ENCODE measurements at regions not wholly inside any gene's neighbourhood (a gene's known extent, or its start where the extent isn't known, plus 50 kb on each side); places are given as distances from the start of the nearest gene placed in this dataset.
A peak's percentile ranks its signal among the peaks of the same experiment; 100 is the strongest.

GRCh38 chr4:10182446-10183424 is 66.1 kb upstream of the WDR1 start:
- Histone ChIP-seq H3K36me3 (ENCODE audit: insufficient read depth, low read length) (no peaks in the 10 kb centered on the region), H3K27ac (ENCODE audit: low read depth, low read length) (peak overlapping the region; percentile 81), H3K4me2 (ENCODE audit: insufficient read depth, low read length) (no peak overlapping the region), H4K20me1 (ENCODE audit: insufficient read depth, low read length) (no peaks in the 10 kb centered on the region), H3K79me2 (ENCODE audit: insufficient read depth, low read length) (no peaks in the 10 kb centered on the region), H3K4me3 (ENCODE audit: insufficient read depth, low read length) (no peak overlapping the region), H3K27me3 (ENCODE audit: insufficient read depth, low read length) (no peaks in the 10 kb centered on the region), H2AFZ (ENCODE audit: low read length) (no peak overlapping the region), H3K9me3 (ENCODE audit: low read depth, low read length) (no peaks in the 10 kb centered on the region), H3K4me1 (ENCODE audit: insufficient read depth, low read length) (peaks cover 43% of the 10 kb centered on the region)
- no peak for DNase-seq (ENCODE audit: insufficient read length, low spot score, missing footprints)
- TF ChIP-seq, protein P1, sequence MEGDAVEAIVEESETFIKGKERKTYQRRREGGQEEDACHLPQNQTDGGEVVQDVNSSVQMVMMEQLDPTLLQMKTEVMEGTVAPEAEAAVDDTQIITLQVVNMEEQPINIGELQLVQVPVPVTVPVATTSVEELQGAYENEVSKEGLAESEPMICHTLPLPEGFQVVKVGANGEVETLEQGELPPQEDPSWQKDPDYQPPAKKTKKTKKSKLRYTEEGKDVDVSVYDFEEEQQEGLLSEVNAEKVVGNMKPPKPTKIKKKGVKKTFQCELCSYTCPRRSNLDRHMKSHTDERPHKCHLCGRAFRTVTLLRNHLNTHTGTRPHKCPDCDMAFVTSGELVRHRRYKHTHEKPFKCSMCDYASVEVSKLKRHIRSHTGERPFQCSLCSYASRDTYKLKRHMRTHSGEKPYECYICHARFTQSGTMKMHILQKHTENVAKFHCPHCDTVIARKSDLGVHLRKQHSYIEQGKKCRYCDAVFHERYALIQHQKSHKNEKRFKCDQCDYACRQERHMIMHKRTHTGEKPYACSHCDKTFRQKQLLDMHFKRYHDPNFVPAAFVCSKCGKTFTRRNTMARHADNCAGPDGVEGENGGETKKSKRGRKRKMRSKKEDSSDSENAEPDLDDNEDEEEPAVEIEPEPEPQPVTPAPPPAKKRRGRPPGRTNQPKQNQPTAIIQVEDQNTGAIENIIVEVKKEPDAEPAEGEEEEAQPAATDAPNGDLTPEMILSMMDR (IDR thresholded peaks at IDR 0.05; ENCODE audit: extremely low read depth, low read depth, low read length) = no peak

- no peak overlapping the region for H2AFZ ChIP-seq (ENCODE audit: low read length)
- peak overlapping the region; percentile 35 for H3K4me2 ChIP-seq (ENCODE audit: insufficient read depth, low read length)
- no peaks in the 10 kb centered on the region for H3K27me3 ChIP-seq (ENCODE audit: insufficient read depth, low read length)
- no peak overlapping the region for H3K4me3 ChIP-seq (ENCODE audit: insufficient read depth, low read length)
- H3K4me1 ChIP-seq (ENCODE audit: insufficient read depth, low read length) = peaks cover 43% of the 10 kb centered on the region
- H4K20me1 ChIP-seq (ENCODE audit: insufficient read depth, low read length) = no peaks in the 10 kb centered on the region
- H3K79me2 ChIP-seq (ENCODE audit: insufficient read depth, low read length) = no peaks in the 10 kb centered on the region
- peak overlapping the region; percentile 81 for H3K27ac ChIP-seq (ENCODE audit: low read depth, low read length)
- no peaks in the 10 kb centered on the region for H3K36me3 ChIP-seq (ENCODE audit: insufficient read depth, low read length)
- no peaks in the 10 kb centered on the region for H3K9me3 ChIP-seq (ENCODE audit: low read depth, low read length)
- no peak for DNase-seq (ENCODE audit: insufficient read length, low spot score, missing footprints)
- TF ChIP-seq, protein P1 (IDR thresholded peaks at IDR 0.05; ENCODE audit: extremely low read depth, low read depth, low read length) = no peak
Observed at GRCh38 chr4:10181745-10182445, 65.3 kb upstream of the WDR1 start.

DNA sequence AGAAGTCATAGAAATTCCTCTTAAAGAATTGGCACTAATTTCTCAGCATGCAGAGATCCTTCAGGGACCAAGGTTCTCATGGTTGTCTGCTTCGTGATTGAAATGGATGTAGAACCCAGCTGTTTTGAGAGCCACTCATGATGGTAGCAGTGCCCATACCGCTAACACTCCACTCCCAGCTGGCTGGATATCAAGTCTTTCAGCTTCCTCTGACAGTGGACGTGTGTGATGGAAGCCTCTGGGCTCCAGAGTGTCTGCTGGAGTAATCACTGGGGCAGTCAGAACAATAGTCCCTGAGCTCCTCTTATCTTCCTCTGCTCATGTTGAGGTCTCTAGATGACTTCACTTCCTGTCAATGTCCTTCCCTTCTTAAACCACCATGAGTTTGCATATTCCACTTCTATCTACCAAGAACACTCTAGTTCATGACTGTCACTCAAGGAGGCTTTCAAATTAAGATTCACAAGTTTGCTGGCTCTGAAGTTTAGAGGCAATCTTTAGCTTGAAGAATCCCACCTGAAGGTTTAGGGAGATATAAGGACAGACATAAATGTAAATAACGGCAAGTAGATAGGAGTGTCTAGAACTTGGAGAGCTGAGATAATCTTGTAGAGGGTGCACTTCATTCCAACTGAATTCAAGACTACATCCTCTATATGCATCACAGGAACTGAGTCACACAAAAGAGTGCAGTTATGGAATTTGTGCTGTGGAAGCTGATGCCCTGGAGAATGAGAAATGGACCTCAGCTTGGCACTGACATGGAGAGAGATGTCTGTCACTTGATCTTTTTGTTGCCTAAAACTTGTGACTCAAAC is 64.5 kb upstream of the WDR1 start:
- Histone ChIP-seq H3K4me2 (ENCODE audit: insufficient read depth, low read length) (peak overlapping the region; percentile 35), H3K79me2 (ENCODE audit: insufficient read depth, low read length) (no peaks in the 10 kb centered on the region), H3K36me3 (ENCODE audit: insufficient read depth, low read length) (no peaks in the 10 kb centered on the region), H3K4me1 (ENCODE audit: insufficient read depth, low read length) (peaks cover 41% of the 10 kb centered on the region), H3K27me3 (ENCODE audit: insufficient read depth, low read length) (no peaks in the 10 kb centered on the region), H2AFZ (ENCODE audit: low read length) (no peak overlapping the region), H3K27ac (ENCODE audit: low read depth, low read length) (peak overlapping the region; percentile 81), H3K9me3 (ENCODE audit: low read depth, low read length) (no peaks in the 10 kb centered on the region), H3K4me3 (ENCODE audit: insufficient read depth, low read length) (no peak overlapping the region), H4K20me1 (ENCODE audit: insufficient read depth, low read length) (no peaks in the 10 kb centered on the region)
- TF ChIP-seq, protein P1 (IDR thresholded peaks at IDR 0.05; ENCODE audit: extremely low read depth, low read depth, low read length) = no peak
- DNase-seq (ENCODE audit: insufficient read length, low spot score, missing footprints) = peak; percentile 6

Measured in osteoblast (primary cell).